ENCODE measurements at regions not wholly inside any gene's neighbourhood (a gene's known extent, or its start where the extent isn't known, plus 50 kb on each side); places are given as distances from the start of the nearest gene placed in this dataset.

GRCh38 chr7:25763463-25763860 is 388.5 kb upstream of the NFE2L3 start:
- TF ChIP-seq ZNF302 (CRISPR knock-in tag; IDR thresholded peaks at IDR 0.05): no peak
- FAIRE-seq: no peak
- H3K27ac ChIP-seq: no peak overlapping the region
- POLR2A ChIA-PET: no interaction called here
- no peak overlapping the region for H3K4me2 ChIP-seq
- no peaks in the 10 kb centered on the region for H3K4me1 ChIP-seq
- ATAC-seq: no peak
- WGBS (ENCODE audit: missing lambda C conversion rate): 1% methylated on average over 3 of the region's 3 CpGs
- DNase-seq (ENCODE audit: low read depth in 1 of 2, low spot score in 1 of 2): no peak
- no peak overlapping the region for H3K4me3 ChIP-seq
- H3K9me3 ChIP-seq: no peaks in the 10 kb centered on the region
- CTCF ChIA-PET: no interaction called here

DNA sequence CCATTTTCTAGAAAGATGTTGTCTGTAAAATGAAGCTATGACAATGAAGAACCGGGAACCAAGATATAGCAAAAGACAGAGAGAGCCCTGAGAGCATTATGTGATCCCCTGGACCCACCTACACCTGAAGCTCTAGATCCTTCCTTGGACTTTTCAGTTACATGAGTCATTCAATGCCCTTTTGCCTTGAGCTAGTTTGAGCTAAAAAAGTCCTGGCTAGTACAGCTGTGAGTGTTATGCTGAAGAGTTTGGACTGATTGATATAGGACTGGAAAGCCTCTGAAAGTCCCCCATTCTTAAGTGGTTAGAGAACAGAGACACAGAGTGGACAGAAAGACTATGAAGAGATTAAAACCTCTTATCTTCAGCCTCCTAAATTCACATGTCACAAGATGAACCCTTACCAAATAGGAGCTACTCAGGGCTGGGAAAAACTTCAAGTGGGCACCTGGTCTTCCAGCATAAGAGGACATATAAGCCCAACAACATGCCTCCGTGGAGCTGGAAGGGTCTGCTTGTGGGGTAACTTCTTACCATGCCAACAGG is 386.8 kb upstream of the NFE2L3 start:
- FAIRE-seq: no peak

GRCh38 chr7:25770235-25770634 is 381.8 kb upstream of the NFE2L3 start:
- ChIA-PET CTCF (no interaction called here), POLR2A (no interaction called here)
- no peak for TF ChIP-seq TP53 (CRISPR knock-in tag; IDR thresholded peaks at IDR 0.05)
- Histone ChIP-seq H3K4me2 (no peak overlapping the region), H3K9me3 (no peaks in the 10 kb centered on the region), H3K4me3 (no peak overlapping the region), H3K27ac (no peak overlapping the region), H3K4me1 (no peaks in the 10 kb centered on the region)
- no peak for FAIRE-seq
- 46% methylated on average over 4 of the region's 4 CpGs for WGBS (ENCODE audit: missing lambda C conversion rate)
- no peak for DNase-seq (ENCODE audit: low read depth in 1 of 2, low spot score in 1 of 2)
- no peak for ATAC-seq

More for the DNA sequence above, 386.8 kb upstream of the NFE2L3 start:
- Histone ChIP-seq H3K27ac (no peak overlapping the region), H3K4me2 (no peak overlapping the region), H3K4me1 (no peaks in the 10 kb centered on the region), H3K9me3 (no peaks in the 10 kb centered on the region), H3K4me3 (no peak overlapping the region)
- POLR2A ChIA-PET: no interaction called here
- TF ChIP-seq ZSCAN20 (CRISPR knock-in tag; IDR thresholded peaks at IDR 0.05) (no peak), RARB (CRISPR knock-in tag; IDR thresholded peaks at IDR 0.05) (no peak), MAX (IDR thresholded peaks at IDR 0.05) (no peak), MAFK (IDR thresholded peaks at IDR 0.05; ENCODE audit: partially characterized antibody) (no peak), RNF2 (IDR thresholded peaks at IDR 0.05; ENCODE audit: borderline replicate concordance, low read depth) (no peak), RFX5 (IDR thresholded peaks at IDR 0.05) (no peak), ZFP36 (IDR thresholded peaks at IDR 0.05; ENCODE audit: borderline replicate concordance, partially characterized antibody) (no peak)
- no peak for DNase-seq (ENCODE audit: low read depth in 1 of 2, low spot score in 1 of 2)
- WGBS (ENCODE audit: missing lambda C conversion rate): 1% methylated on average over 2 of the region's 2 CpGs
- ATAC-seq: no peak
- CTCF ChIA-PET: interaction anchor here (0.6 kb wide), 1 partner anchor 1478 kb away, joined by 3 read pairs; no protein-coding TSS in a partner anchor

GRCh38 chr7:25770670-25771069 is 381.3 kb upstream of the NFE2L3 start:
- Histone ChIP-seq H3K4me2 (no peak overlapping the region), H3K9me3 (no peaks in the 10 kb centered on the region), H3K27ac (no peak overlapping the region), H3K4me3 (no peak overlapping the region), H3K4me1 (no peaks in the 10 kb centered on the region)
- no peak for ATAC-seq
- TF ChIP-seq JUN (IDR thresholded peaks at IDR 0.05): no peak
- TF ChIP-seq PHF8 (IDR thresholded peaks at IDR 0.05; ENCODE audit: borderline replicate concordance, low read depth): no peak
- no peak for TF ChIP-seq CHD4 (IDR thresholded peaks at IDR 0.05; ENCODE audit: borderline replicate concordance)
- no peak for TF ChIP-seq NFE2L2 (conservative IDR thresholded peaks at IDR 0.05; ENCODE audit: low read length)
- TF ChIP-seq, protein P1, sequence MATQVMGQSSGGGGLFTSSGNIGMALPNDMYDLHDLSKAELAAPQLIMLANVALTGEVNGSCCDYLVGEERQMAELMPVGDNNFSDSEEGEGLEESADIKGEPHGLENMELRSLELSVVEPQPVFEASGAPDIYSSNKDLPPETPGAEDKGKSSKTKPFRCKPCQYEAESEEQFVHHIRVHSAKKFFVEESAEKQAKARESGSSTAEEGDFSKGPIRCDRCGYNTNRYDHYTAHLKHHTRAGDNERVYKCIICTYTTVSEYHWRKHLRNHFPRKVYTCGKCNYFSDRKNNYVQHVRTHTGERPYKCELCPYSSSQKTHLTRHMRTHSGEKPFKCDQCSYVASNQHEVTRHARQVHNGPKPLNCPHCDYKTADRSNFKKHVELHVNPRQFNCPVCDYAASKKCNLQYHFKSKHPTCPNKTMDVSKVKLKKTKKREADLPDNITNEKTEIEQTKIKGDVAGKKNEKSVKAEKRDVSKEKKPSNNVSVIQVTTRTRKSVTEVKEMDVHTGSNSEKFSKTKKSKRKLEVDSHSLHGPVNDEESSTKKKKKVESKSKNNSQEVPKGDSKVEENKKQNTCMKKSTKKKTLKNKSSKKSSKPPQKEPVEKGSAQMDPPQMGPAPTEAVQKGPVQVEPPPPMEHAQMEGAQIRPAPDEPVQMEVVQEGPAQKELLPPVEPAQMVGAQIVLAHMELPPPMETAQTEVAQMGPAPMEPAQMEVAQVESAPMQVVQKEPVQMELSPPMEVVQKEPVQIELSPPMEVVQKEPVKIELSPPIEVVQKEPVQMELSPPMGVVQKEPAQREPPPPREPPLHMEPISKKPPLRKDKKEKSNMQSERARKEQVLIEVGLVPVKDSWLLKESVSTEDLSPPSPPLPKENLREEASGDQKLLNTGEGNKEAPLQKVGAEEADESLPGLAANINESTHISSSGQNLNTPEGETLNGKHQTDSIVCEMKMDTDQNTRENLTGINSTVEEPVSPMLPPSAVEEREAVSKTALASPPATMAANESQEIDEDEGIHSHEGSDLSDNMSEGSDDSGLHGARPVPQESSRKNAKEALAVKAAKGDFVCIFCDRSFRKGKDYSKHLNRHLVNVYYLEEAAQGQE (IDR thresholded peaks at IDR 0.05): no peak
- TF ChIP-seq HOXB5 (CRISPR knock-in tag; IDR thresholded peaks at IDR 0.05): no peak
- no peak for TF ChIP-seq FOXS1 (CRISPR knock-in tag; IDR thresholded peaks at IDR 0.05)
- no peak for TF ChIP-seq JUNB (IDR thresholded peaks at IDR 0.05)
- no peak for TF ChIP-seq NR3C1 (IDR thresholded peaks at IDR 0.05)
- no peak for TF ChIP-seq TP53 (CRISPR knock-in tag; IDR thresholded peaks at IDR 0.05)
- no peak for TF ChIP-seq ZNF302 (CRISPR knock-in tag; IDR thresholded peaks at IDR 0.05)
- no peak for TF ChIP-seq MAFK (IDR thresholded peaks at IDR 0.05; ENCODE audit: partially characterized antibody)
- TF ChIP-seq, protein P2, sequence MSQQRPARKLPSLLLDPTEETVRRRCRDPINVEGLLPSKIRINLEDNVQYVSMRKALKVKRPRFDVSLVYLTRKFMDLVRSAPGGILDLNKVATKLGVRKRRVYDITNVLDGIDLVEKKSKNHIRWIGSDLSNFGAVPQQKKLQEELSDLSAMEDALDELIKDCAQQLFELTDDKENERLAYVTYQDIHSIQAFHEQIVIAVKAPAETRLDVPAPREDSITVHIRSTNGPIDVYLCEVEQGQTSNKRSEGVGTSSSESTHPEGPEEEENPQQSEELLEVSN (IDR thresholded peaks at IDR 0.05; ENCODE audit: borderline replicate concordance, low read depth): no peak
- no peak for TF ChIP-seq POLR2A (IDR thresholded peaks at IDR 0.05; ENCODE audit: low read length)
- TF ChIP-seq KDM1A (IDR thresholded peaks at IDR 0.05; ENCODE audit: low read depth): no peak
- no peak for TF ChIP-seq CEBPB (IDR thresholded peaks at IDR 0.05)
- no peak for TF ChIP-seq MAZ (IDR thresholded peaks at IDR 0.05; ENCODE audit: borderline replicate concordance, low read depth, low read length)
- no peak for TF ChIP-seq GATA3 (IDR thresholded peaks at IDR 0.05; ENCODE audit: borderline replicate concordance)
- no peak for DNase-seq (ENCODE audit: low read depth in 1 of 2, low spot score in 1 of 2)
- CTCF ChIA-PET: no interaction called here
- WGBS (ENCODE audit: missing lambda C conversion rate): 40% methylated on average over 3 of the region's 3 CpGs
- POLR2A ChIA-PET: no interaction called here
- no peak for FAIRE-seq

Data from A549 (cell line).